ENCODE measurements at regions not wholly inside any gene's neighbourhood (a gene's known extent, or its start where the extent isn't known, plus 50 kb on each side); places are given as distances from the start of the nearest gene placed in this dataset.

- no peak overlapping the region for H3K27ac ChIP-seq
- no peak for TF ChIP-seq CTCF (conservative IDR thresholded peaks at IDR 0.05)
These were observed 1272.8 kb downstream of the TYW1 start for GRCh38 chr7:68269405-68269804.

- TF ChIP-seq CTCF (conservative IDR thresholded peaks at IDR 0.05), result no peak
- H3K27ac ChIP-seq, result no peak overlapping the region
These were observed 1275.9 kb downstream of the TYW1 start for GRCh38 chr7:68272507-68272906.

- no peak overlapping the region for H3K27ac ChIP-seq
- TF ChIP-seq CTCF (conservative IDR thresholded peaks at IDR 0.05), result no peak
These were observed 1280.1 kb downstream of the TYW1 start for GRCh38 chr7:68276725-68277124.

GRCh38 chr7:68279827-68280400, 1283.3 kb downstream of the TYW1 start:
- H3K27ac ChIP-seq, result no peak overlapping the region
- no peak for TF ChIP-seq CTCF (conservative IDR thresholded peaks at IDR 0.05)

- H3K27ac ChIP-seq, result no peak overlapping the region
- TF ChIP-seq CTCF (conservative IDR thresholded peaks at IDR 0.05), result no peak
These were observed 1284.3 kb downstream of the TYW1 start for GRCh38 chr7:68280931-68281330.

- H3K27ac ChIP-seq, result no peak overlapping the region
- TF ChIP-seq CTCF (conservative IDR thresholded peaks at IDR 0.05), result no peak
These were observed 1291.5 kb downstream of the TYW1 start for GRCh38 chr7:68288144-68288593.

- TF ChIP-seq CTCF (conservative IDR thresholded peaks at IDR 0.05), result no peak
- H3K27ac ChIP-seq, result no peak overlapping the region
These were observed 1295.1 kb downstream of the TYW1 start for GRCh38 chr7:68291710-68292109.

All from VCaP (cell line).